HepG2 (cell line): ENCODE measurements at regions not wholly inside any gene's neighbourhood (a gene's known extent, or its start where the extent isn't known, plus 50 kb on each side); places are given as distances from the start of the nearest gene placed in this dataset.

Source experiments
- ATAC-seq: fragments of 200-7000 bp; cut with Tn5 transposase; 3 replicates; pipeline ENCODE4 v1.9.1; 2020; ENCODE audit warnings: mild to moderate bottlenecking, moderate library complexity
- BruUV-seq: library from RNA; stranded (reverse); fragments of 400-500 nt; replicated peaks from 2 replicates; lab custom pipeline; 2021; lab: Mats Ljungman, UMichigan
- CTCF ChIA-PET: fragments of 300-600 bp; formaldehyde crosslinking; extraction: SDS; loops from one replicate; lab custom pipeline; 2021; ENCODE audit warnings: low total read pairs, inconsistent platforms, low intra/inter-chr PET ratio; lab: Yijun Ruan, JAX
- POLR2A ChIA-PET: fragments of 350-600 bp; sonication (Branson Sonifier 250); formaldehyde crosslinking; loops from one replicate; lab custom pipeline; 2020; ENCODE audit warnings: antibody characterized with exemption, inconsistent platforms; lab: Yijun Ruan, JAX
- DNase-seq: peaks from one replicate; pipeline ENCODE4 v3.0.0-alpha.2; 2015; ENCODE audit warnings: low spot score
- FAIRE-seq: peaks from 3 replicates; lab custom pipeline; 2011; peaks lifted over from hg19 to GRCh38; lab: Jason Lieb, UNC
- H2AFZ ChIP-seq: one replicate; pipeline ENCODE4 v1.6.1; 2011; ENCODE audit warnings: low read length, inconsistent platforms
- H3K27ac ChIP-seq: fragments of 300-600 bp; 3 replicates; pipeline ENCODE4 v1.8.0; 2011; ENCODE audit warnings: mixed run types, mild to moderate bottlenecking, mixed read lengths, low read length, inconsistent platforms; ENCODE audit not compliant: insufficient read depth; ENCODE audit errors: extremely low read length
- H3K27me3 ChIP-seq, 2 experiments: fragments of 200-600 bp in 1 of 2; 2 replicates in 1 of 2; 3 replicates in 1 of 2; pipeline versions ENCODE4 v1.6.0 to v1.8.0; 2011; ENCODE audit warnings: low read length in 2 of 2, mild to moderate bottlenecking in 2 of 2, moderate library complexity in 2 of 2, inconsistent platforms in 1 of 2; ENCODE audit not compliant: insufficient read depth in 2 of 2, control insufficient read depth in 1 of 2
- H3K36me3 ChIP-seq, 2 experiments: fragments of 200-600 bp in 1 of 2; replicated peaks in 1 of 2; 2 replicates in 1 of 2; 3 replicates in 1 of 2; pipeline versions ENCODE4 v1.5.1 to v1.8.0; 2011; ENCODE audit warnings: low read length in 2 of 2, inconsistent platforms in 1 of 2; ENCODE audit not compliant: insufficient read depth in 2 of 2, control insufficient read depth in 1 of 2
- H3K4me1 ChIP-seq: 2 replicates; pipeline ENCODE4 v1.5.1; 2012; ENCODE audit warnings: low read length, inconsistent platforms; ENCODE audit not compliant: insufficient read depth
- H3K4me2 ChIP-seq: 2 replicates; pipeline ENCODE4 v1.6.0; 2011; ENCODE audit warnings: low read depth, low read length, inconsistent platforms
- H3K4me3 ChIP-seq, 3 experiments: fragments of 200-600 bp in 1 of 3; sonication (generic), shearing (Covaris generic) in 1 of 3; replicated peaks in 1 of 3; 2 replicates each; pipeline ENCODE4 v1.5.1; 2011 to 2016; ENCODE audit warnings: low read length in 3 of 3, inconsistent platforms in 2 of 3, low read depth in 2 of 3, mild to moderate bottlenecking in 2 of 3, control low read depth in 1 of 3, mixed read lengths in 1 of 3; ENCODE audit not compliant: insufficient read depth in 1 of 3
- H3K79me2 ChIP-seq: one replicate; pipeline ENCODE4 v1.6.1; 2011; ENCODE audit warnings: low read length, inconsistent platforms; ENCODE audit not compliant: insufficient read depth
- H3K9ac ChIP-seq: 2 replicates; pipeline ENCODE4 v1.6.0; 2011; ENCODE audit warnings: mild to moderate bottlenecking, low read depth, low read length, inconsistent platforms; ENCODE audit not compliant: insufficient read depth
- H3K9me3 ChIP-seq: 2 replicates; pipeline ENCODE4 v1.5.1; 2012; ENCODE audit warnings: mild to moderate bottlenecking, low read length
- H4K20me1 ChIP-seq: 2 replicates; pipeline ENCODE4 v1.6.0; 2011; ENCODE audit warnings: inconsistent platforms, mild to moderate bottlenecking, low read length, moderate library complexity; ENCODE audit not compliant: insufficient read depth
- FOSL2 ChIP-seq: sonication (generic); formaldehyde crosslinking; IDR thresholded peaks from 2 replicates; pipeline ENCODE4 v1.4.0; 2020; ENCODE audit warnings: missing genetic modification reagents
- GMEB1 ChIP-seq: sonication (generic); formaldehyde crosslinking; IDR thresholded peaks from 2 replicates; pipeline ENCODE4 v1.5.1; 2020; ENCODE audit warnings: missing genetic modification reagents, mild to moderate bottlenecking, borderline replicate concordance
- HDAC6 ChIP-seq: fragments of 200-600 bp; sonication (generic); IDR thresholded peaks from 2 replicates; pipeline ENCODE4 v1.7.0; 2017; ENCODE audit warnings: mild to moderate bottlenecking, antibody characterized with exemption, low read length, low read depth
- HNRNPL ChIP-seq: fragments of 200-400 bp; formaldehyde crosslinking; IDR thresholded peaks from 2 replicates; pipeline ENCODE4 v1.6.1; 2017; ENCODE audit warnings: mild to moderate bottlenecking, low read depth, low read length
- MAFK ChIP-seq, 2 experiments: IDR thresholded peaks in 1 of 2; conservative IDR thresholded peaks in 1 of 2; 2 replicates each; pipeline ENCODE4 v1.6.1; 2011; ENCODE audit warnings: improper control_type of control experiment in 2 of 2, low read length in 2 of 2
- ONECUT2 ChIP-seq: sonication (generic); formaldehyde crosslinking; IDR thresholded peaks from 2 replicates; pipeline ENCODE4 v1.4.0; 2020; ENCODE audit warnings: missing genetic modification reagents
- TEAD2 ChIP-seq: sonication (generic); formaldehyde crosslinking; IDR thresholded peaks from 2 replicates; pipeline ENCODE4 v1.9.0; 2021; ENCODE audit warnings: missing genetic modification reagents
- YY1 ChIP-seq: IDR thresholded peaks from 2 replicates; pipeline ENCODE4 v1.6.1; 2011; ENCODE audit warnings: low read length, low read depth, moderate library complexity, mild to moderate bottlenecking; ENCODE audit not compliant: insufficient read depth, insufficient replicate concordance
- ZC3H4 ChIP-seq: sonication (generic); formaldehyde crosslinking; IDR thresholded peaks from 2 replicates; pipeline ENCODE4 v1.4.0; 2020; ENCODE audit warnings: missing genetic modification reagents, borderline replicate concordance
- ZNF75D ChIP-seq: sonication (generic); formaldehyde crosslinking; IDR thresholded peaks from 2 replicates; pipeline ENCODE4 v1.8.1; 2023; ENCODE audit warnings: missing genetic modification reagents, mild to moderate bottlenecking, borderline replicate concordance
- ZSCAN12 ChIP-seq: sonication (generic); formaldehyde crosslinking; IDR thresholded peaks from 2 replicates; pipeline ENCODE4 v1.9.0; 2021; ENCODE audit warnings: mild to moderate bottlenecking, missing genetic modification reagents
- WGBS: methylation state at CpG from one replicate; pipeline ENCODE4 v1.1.6; 2017; ENCODE audit warnings: low lambda C conversion rate; 5-methylcytosine and 5-hydroxymethylcytosine counted together
- in situ Hi-C: cut with HindIII; loops from 2 replicates; pipeline ENCODE4 v1.10.0; 2017; ENCODE audit warnings: low pct_unique_long_range_greater_than_20kb; ENCODE audit not compliant: extremely low pct_ligation_motif_present
- intact Hi-C: fragments of 100-400 bp; cut with micrococcal nuclease; formaldehyde crosslinking; loops from one replicate; pipeline ENCODE4 v1.10.0; 2022; ENCODE audit not compliant: unreplicated experiment
- TF ChIP-seq, protein P1 (sequence below): sonication (generic); formaldehyde crosslinking; IDR thresholded peaks from 2 replicates; pipeline ENCODE4 v1.5.0; 2020; ENCODE audit warnings: missing genetic modification reagents, mild to moderate bottlenecking, borderline replicate concordance
- TF ChIP-seq, protein P2 (sequence below): sonication (generic); formaldehyde crosslinking; IDR thresholded peaks from 2 replicates; pipeline ENCODE4 v1.4.0; 2020; ENCODE audit warnings: missing genetic modification reagents

GRCh38 chr6:91434576-91434975 is 847.7 kb upstream of the MAP3K7 start:
- Histone ChIP-seq H3K9ac (no peak overlapping the region), H2AFZ (no peak overlapping the region), H3K27ac (no peak overlapping the region), H3K4me1 (no peaks in the 10 kb centered on the region), H3K36me3 (no peaks in the 10 kb centered on the region), H3K9me3 (no peaks in the 10 kb centered on the region), H3K4me3 (no peak overlapping the region), H3K79me2 (no peaks in the 10 kb centered on the region), H3K27me3 (no peaks in the 10 kb centered on the region), H4K20me1 (no peaks in the 10 kb centered on the region), H3K4me2 (no peak overlapping the region)
- ATAC-seq (no peak), DNase-seq (no peak), FAIRE-seq (no peak)
- ChIA-PET CTCF (no interaction called here), POLR2A (no interaction called here)
- intact Hi-C loops (no loop called here), in situ Hi-C loops (no loop called here)
- TF ChIP-seq, protein P1, sequence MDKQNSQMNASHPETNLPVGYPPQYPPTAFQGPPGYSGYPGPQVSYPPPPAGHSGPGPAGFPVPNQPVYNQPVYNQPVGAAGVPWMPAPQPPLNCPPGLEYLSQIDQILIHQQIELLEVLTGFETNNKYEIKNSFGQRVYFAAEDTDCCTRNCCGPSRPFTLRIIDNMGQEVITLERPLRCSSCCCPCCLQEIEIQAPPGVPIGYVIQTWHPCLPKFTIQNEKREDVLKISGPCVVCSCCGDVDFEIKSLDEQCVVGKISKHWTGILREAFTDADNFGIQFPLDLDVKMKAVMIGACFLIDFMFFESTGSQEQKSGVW (CRISPR knock-in tag): no peak
- 5% methylated on average over 2 of the region's 2 CpGs for WGBS
- no TSS peak for BruUV-seq

DNA sequence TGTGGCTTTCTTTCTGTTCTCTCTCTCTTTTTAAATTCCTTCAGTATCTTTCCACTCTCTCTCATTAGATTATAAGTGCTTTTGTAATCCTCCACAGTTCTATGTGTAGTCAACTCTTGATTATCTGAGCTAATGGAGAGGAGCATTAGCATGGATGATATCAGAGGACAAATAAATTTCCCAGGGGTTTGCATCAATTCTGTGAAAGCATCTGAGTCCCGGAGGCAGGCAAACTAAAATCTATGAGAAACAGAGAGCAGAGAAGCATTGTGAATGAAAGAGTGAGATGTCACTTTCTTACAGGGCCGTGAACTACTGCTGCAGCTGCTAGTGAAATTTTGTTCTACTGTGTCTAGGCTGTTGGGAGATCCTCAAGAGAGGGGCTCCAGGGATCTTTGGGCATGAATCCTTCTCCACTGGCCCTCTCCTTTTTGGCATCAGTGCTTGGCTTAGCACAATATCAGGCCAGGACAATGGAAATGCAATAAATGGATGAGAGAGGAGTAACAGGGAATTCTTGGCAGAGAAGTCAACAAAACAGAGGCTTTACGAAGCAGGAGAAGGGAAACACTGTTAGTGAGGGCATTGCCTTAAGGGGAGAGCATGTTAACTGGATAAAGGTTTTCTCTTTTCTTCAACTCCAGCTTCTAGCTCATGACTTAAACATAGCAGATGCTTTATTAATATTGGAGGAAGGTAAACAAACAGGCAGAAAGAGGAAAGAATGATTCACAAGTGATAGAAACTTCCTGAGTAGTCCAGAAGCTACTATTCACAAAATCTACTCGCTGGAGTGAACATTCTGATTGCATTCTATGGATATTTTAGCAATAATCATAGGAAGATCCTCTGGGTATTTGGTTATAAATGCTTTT is 847.0 kb upstream of the MAP3K7 start:
- Histone ChIP-seq H3K79me2 (no peaks in the 10 kb centered on the region), H2AFZ (peak overlapping the region; percentile 23), H3K4me3 (no peak overlapping the region), H3K36me3 (no peaks in the 10 kb centered on the region), H3K4me1 (no peaks in the 10 kb centered on the region), H3K27me3 (no peaks in the 10 kb centered on the region), H3K27ac (no peak overlapping the region), H4K20me1 (no peaks in the 10 kb centered on the region), H3K9me3 (no peaks in the 10 kb centered on the region), H3K4me2 (no peak overlapping the region), H3K9ac (no peak overlapping the region)
- ChIA-PET POLR2A (no interaction called here), CTCF (no interaction called here)
- DNase-seq (no peak), ATAC-seq (no peak), FAIRE-seq (no peak)
- BruUV-seq: no TSS peak
- in situ Hi-C loops: no loop called here
- 2% methylated on average over 4 of the region's 4 CpGs for WGBS
- intact Hi-C loops: no loop called here
- TF ChIP-seq HNRNPL: no peak
- no peak for TF ChIP-seq GMEB1 (CRISPR knock-in tag)
- TF ChIP-seq HDAC6: no peak
- TF ChIP-seq, protein P2, sequence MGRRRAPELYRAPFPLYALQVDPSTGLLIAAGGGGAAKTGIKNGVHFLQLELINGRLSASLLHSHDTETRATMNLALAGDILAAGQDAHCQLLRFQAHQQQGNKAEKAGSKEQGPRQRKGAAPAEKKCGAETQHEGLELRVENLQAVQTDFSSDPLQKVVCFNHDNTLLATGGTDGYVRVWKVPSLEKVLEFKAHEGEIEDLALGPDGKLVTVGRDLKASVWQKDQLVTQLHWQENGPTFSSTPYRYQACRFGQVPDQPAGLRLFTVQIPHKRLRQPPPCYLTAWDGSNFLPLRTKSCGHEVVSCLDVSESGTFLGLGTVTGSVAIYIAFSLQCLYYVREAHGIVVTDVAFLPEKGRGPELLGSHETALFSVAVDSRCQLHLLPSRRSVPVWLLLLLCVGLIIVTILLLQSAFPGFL (CRISPR knock-in tag): no peak
- TF ChIP-seq TEAD2: no peak
- no peak for TF ChIP-seq ZNF75D (CRISPR knock-in tag)
- no peak for TF ChIP-seq ONECUT2 (CRISPR knock-in tag)
- TF ChIP-seq ZSCAN12 (CRISPR knock-in tag): no peak
- no peak for TF ChIP-seq FOSL2 (CRISPR knock-in tag)
- no peak for TF ChIP-seq YY1
- TF ChIP-seq ZC3H4 (CRISPR knock-in tag): no peak
- no peak for TF ChIP-seq MAFK (conservative IDR thresholded peaks at IDR 0.05 in 1 of 2, IDR thresholded peaks at IDR 0.05 in 1 of 2; ENCODE audit: low read length in 2 of 2)
